Immature natural killer cell (primary cell): ENCODE measurements at regions not wholly inside any gene's neighbourhood (a gene's known extent, or its start where the extent isn't known, plus 50 kb on each side); places are given as distances from the start of the nearest gene placed in this dataset.

ENCODE experiments used
- DNase-seq, 3 donors: peaks; one replicate each; pipeline ENCODE4 v3.0.0; 2022; ENCODE audit warnings: mixed read lengths in 1 of 3
- H3K27ac Mint-ChIP-seq, 6 donors: one replicate each; pipeline ENCODE4 v1.8.0; 2020; ENCODE audit warnings: mixed read lengths in 6 of 6, mild to moderate bottlenecking in 5 of 6, inconsistent platforms in 4 of 6, moderate library complexity in 3 of 6
- H3K27me3 Mint-ChIP-seq, 3 donors: one replicate each; pipeline ENCODE4 v1.8.0; 2020 to 2021; ENCODE audit warnings: low read depth in 3 of 3, mild to moderate bottlenecking in 3 of 3, mixed read lengths in 3 of 3, moderate library complexity in 3 of 3, inconsistent platforms in 1 of 3
- H3K36me3 Mint-ChIP-seq, 3 donors: one replicate each; pipeline ENCODE4 v1.8.0; 2020; ENCODE audit warnings: mixed read lengths in 3 of 3, inconsistent platforms in 2 of 3, mild to moderate bottlenecking in 2 of 3
- H3K4me1 Mint-ChIP-seq, 2 donors: one replicate each; pipeline ENCODE4 v1.8.0; 2020; ENCODE audit warnings: inconsistent platforms in 2 of 2, mild to moderate bottlenecking in 2 of 2, mixed read lengths in 2 of 2, moderate library complexity in 1 of 2
- H3K4me3 Mint-ChIP-seq, 5 donors: one replicate each; pipeline ENCODE4 v1.8.0; 2020; ENCODE audit warnings: mild to moderate bottlenecking in 5 of 5, mixed read lengths in 5 of 5, inconsistent platforms in 3 of 5, moderate library complexity in 3 of 5
- H3K9me3 Mint-ChIP-seq, 6 donors: one replicate each; pipeline ENCODE4 v1.8.0; 2020; ENCODE audit warnings: mild to moderate bottlenecking in 6 of 6, mixed read lengths in 6 of 6, inconsistent platforms in 4 of 6, moderate library complexity in 3 of 6

DNA sequence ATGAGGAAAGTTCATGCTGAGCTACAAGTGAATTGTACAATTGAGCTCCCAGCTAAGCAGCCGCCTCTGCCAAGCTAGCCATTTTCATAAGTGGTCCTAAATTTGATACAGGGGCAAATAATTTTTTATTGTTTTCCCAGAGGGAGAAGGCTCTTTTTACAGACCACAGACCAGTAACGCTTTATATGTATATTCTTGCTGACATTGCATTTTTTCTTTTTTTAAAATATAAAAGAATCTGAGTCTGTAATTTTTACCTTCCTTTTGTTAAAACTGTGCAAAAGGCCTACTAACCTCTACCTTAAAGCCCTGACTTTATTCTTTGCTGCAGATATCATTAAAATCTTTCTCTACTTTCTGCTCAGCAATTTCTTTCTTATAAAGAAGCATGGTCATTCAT, 501.2 kb upstream of the INTU start:
- Mint-ChIP-seq H3K27ac (no peak overlapping the region), H3K36me3 (no peaks in the 10 kb centered on the region), H3K27me3 (no peaks in the 10 kb centered on the region), H3K4me3 (no peak overlapping the region), H3K9me3 (peaks cover 4 to 11% (median 10%) of the 10 kb centered on the region in 6 donors), H3K4me1 (no peaks in the 10 kb centered on the region)
- DNase-seq = no peak

GRCh38 chr4:127134490-127134889, 498.3 kb upstream of the INTU start:
- H3K36me3 Mint-ChIP-seq = no peaks in the 10 kb centered on the region
- H3K9me3 Mint-ChIP-seq = peaks cover 1 to 18% (median 8%) of the 10 kb centered on the region in 6 donors
- no peaks in the 10 kb centered on the region for H3K4me1 Mint-ChIP-seq
- no peak for DNase-seq
- no peak overlapping the region for H3K27ac Mint-ChIP-seq
- H3K27me3 Mint-ChIP-seq = no peaks in the 10 kb centered on the region
- no peak overlapping the region for H3K4me3 Mint-ChIP-seq

- no peak for DNase-seq
- no peak overlapping the region for H3K4me3 Mint-ChIP-seq
- H3K9me3 Mint-ChIP-seq = peaks cover 0 to 21% (median 6%) of the 10 kb centered on the region in 6 donors
- no peak overlapping the region for H3K27ac Mint-ChIP-seq
- H3K4me1 Mint-ChIP-seq = no peaks in the 10 kb centered on the region
- no peaks in the 10 kb centered on the region for H3K27me3 Mint-ChIP-seq
- no peaks in the 10 kb centered on the region for H3K36me3 Mint-ChIP-seq
These were observed 494.2 kb upstream of the INTU start for GRCh38 chr4:127138586-127138985.

- Mint-ChIP-seq H3K4me1 (no peaks in the 10 kb centered on the region), H3K36me3 (no peaks in the 10 kb centered on the region), H3K9me3 (peaks cover 0 to 18% (median 6%) of the 10 kb centered on the region in 6 donors)
These were observed 492.9 kb upstream of the INTU start for GRCh38 chr4:127139788-127140286.

DNA sequence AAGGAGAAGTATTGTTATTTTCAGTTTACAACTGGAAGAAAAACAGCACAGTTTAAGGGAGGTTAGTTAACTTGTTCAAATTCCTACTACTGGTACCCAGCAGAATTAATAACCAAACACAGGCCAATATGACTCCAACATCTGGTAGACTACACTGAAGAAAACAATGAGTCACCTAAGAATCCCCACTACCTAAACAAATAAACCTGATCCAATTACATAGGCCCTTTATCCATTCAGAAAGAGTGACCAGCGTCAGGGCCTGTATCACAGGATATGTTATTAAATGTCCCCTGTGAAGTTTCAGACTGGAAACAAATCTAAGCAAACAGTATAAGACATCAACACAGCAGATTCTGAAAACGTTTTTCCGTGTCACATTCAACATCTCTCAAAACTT, 492.5 kb upstream of the INTU start:
- Mint-ChIP-seq H3K27me3 (no peaks in the 10 kb centered on the region), H3K27ac (no peak overlapping the region), H3K36me3 (no peaks in the 10 kb centered on the region), H3K9me3 (peaks cover 0 to 17% (median 6%) of the 10 kb centered on the region in 6 donors), H3K4me1 (no peaks in the 10 kb centered on the region), H3K4me3 (no peak overlapping the region)
- no peak for DNase-seq

More at GRCh38 chr4:127139788-127140286, 492.9 kb upstream of the INTU start:
- H3K27me3 Mint-ChIP-seq = no peaks in the 10 kb centered on the region
- no peak for DNase-seq
- H3K27ac Mint-ChIP-seq = no peak overlapping the region
- H3K4me3 Mint-ChIP-seq = no peak overlapping the region

DNA sequence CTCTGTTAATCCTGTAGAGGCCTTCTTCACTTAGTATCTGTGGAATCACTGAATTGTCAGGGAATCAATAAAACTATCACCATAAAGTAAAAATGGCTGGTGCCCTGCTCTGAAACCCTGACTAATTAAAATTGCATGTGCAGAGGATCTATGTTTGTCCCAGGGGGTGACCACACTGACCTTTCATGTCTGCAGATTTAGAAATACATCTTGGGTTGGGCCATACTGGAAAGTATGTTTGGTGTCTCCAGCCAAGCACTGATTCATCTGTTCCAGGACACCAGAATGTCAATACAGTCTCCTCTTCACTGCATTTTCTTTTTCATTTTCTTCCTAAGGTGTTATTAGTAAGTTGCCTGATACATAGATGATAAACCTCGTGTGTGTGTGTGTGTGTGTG, 490.9 kb upstream of the INTU start:
- peaks cover 0 to 16% (median 6%) of the 10 kb centered on the region in 6 donors for H3K9me3 Mint-ChIP-seq
- H3K27ac Mint-ChIP-seq = no peak overlapping the region
- no peak for DNase-seq
- H3K36me3 Mint-ChIP-seq = no peaks in the 10 kb centered on the region
- no peaks in the 10 kb centered on the region for H3K27me3 Mint-ChIP-seq
- H3K4me3 Mint-ChIP-seq = no peak overlapping the region
- no peaks in the 10 kb centered on the region for H3K4me1 Mint-ChIP-seq

DNA sequence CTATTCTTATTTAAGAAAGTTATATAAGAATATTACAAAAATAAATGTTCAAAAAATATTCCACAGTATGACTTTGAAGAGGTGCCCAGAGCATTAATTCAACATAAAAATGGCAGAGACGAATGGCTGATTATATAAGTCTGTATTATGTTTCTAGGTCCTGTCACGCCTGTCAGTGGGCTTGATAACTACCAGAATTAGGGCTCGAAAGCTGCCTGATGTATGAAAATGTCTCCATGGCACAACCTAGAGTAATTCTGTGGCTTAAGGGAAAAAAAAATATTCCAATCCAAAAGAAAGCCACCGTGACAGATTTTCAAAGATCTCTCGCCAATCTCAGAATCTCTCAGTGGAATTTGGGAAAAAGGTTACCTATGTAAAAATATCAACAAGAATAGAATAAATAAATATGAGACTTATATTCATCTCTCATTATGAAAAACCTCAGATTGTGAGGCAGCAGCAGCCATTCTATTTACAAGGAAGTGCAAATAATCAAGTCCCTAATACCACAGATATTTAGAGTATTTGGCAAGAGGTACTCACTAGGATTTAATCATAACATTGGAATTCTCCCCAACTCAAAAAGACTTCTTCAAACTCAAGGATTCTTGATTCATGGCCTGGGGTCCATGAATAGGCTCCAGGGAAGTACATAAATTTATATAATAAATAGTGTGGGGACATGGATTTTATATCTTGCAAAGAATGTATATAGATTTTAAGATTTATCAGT, 489.1 kb upstream of the INTU start:
- H3K27me3 Mint-ChIP-seq = no peaks in the 10 kb centered on the region
- H3K36me3 Mint-ChIP-seq = no peaks in the 10 kb centered on the region
- H3K4me1 Mint-ChIP-seq = no peaks in the 10 kb centered on the region

GRCh38 chr4:127145006-127145540, 487.7 kb upstream of the INTU start:
- Mint-ChIP-seq H3K4me1 (no peaks in the 10 kb centered on the region), H3K27me3 (no peaks in the 10 kb centered on the region), H3K4me3 (no peak overlapping the region), H3K9me3 (peaks cover 0 to 16% (median 6%) of the 10 kb centered on the region in 6 donors), H3K36me3 (no peaks in the 10 kb centered on the region), H3K27ac (no peak overlapping the region)
- DNase-seq = no peak

More for the DNA sequence above, 489.1 kb upstream of the INTU start:
- no peak for DNase-seq
- Mint-ChIP-seq H3K4me3 (no peak overlapping the region), H3K9me3 (peaks cover 0 to 15% (median 5%) of the 10 kb centered on the region in 6 donors), H3K27ac (no peak overlapping the region)

- Mint-ChIP-seq H3K9me3 (peaks cover 0 to 15% (median 6%) of the 10 kb centered on the region in 6 donors), H3K27ac (no peak overlapping the region), H3K27me3 (no peaks in the 10 kb centered on the region)
These were observed 484.6 kb upstream of the INTU start for GRCh38 chr4:127148165-127148564.

DNA sequence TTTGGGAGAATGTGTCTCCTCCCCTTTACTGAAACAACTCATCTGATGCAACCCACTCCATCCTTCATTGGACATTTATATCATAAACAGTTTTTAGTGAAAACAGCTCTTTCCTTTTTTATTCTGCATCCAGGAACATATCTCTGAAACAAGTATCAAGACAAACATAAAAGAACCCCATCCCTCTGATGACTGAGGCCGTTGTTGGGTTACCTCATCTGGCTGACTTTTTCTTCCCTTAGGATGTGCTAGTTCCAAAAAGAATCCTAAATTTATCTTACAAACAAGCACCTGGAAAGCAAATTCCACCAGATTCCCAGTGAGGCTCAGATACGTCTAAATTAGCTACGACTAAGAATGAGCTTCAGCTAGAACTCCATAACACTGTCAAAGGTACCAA, 483.7 kb upstream of the INTU start:
- Mint-ChIP-seq H3K27me3 (no peaks in the 10 kb centered on the region), H3K27ac (no peak overlapping the region), H3K9me3 (peaks cover 1 to 18% (median 7%) of the 10 kb centered on the region in 6 donors), H3K36me3 (no peaks in the 10 kb centered on the region), H3K4me1 (no peaks in the 10 kb centered on the region), H3K4me3 (no peak overlapping the region)
- DNase-seq = no peak

More at GRCh38 chr4:127148165-127148564, 484.6 kb upstream of the INTU start:
- H3K4me1 Mint-ChIP-seq = no peaks in the 10 kb centered on the region
- no peak for DNase-seq
- H3K36me3 Mint-ChIP-seq = no peaks in the 10 kb centered on the region
- H3K4me3 Mint-ChIP-seq = no peak overlapping the region

- Mint-ChIP-seq H3K9me3 (peaks cover 3 to 21% (median 10%) of the 10 kb centered on the region in 6 donors), H3K4me3 (no peak overlapping the region), H3K4me1 (no peaks in the 10 kb centered on the region), H3K27ac (no peak overlapping the region), H3K36me3 (no peaks in the 10 kb centered on the region), H3K27me3 (no peaks in the 10 kb centered on the region)
- DNase-seq = no peak
These were observed 480.8 kb upstream of the INTU start for GRCh38 chr4:127151941-127152340.

DNA sequence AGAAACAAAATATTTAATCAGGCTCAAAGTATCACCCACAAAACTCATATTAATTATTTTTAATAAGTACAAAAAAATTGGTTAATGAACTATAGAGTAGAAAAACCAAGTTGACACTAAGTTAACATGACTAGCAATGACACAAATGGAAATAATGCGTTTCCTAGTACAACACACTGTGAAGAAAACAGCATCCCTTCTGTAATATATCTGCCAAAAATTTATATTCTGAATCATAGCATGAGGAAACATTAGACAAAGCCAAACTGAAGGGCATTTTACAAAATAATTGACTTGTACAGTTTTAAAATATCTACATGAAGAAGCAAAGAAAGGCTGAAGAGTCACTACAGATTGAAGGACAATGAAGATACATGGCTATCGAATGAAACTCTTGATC, 477.6 kb upstream of the INTU start:
- Mint-ChIP-seq H3K36me3 (no peaks in the 10 kb centered on the region), H3K9me3 (peaks cover 2 to 30% (median 8%) of the 10 kb centered on the region in 6 donors), H3K4me1 (no peaks in the 10 kb centered on the region), H3K4me3 (no peak overlapping the region), H3K27me3 (no peaks in the 10 kb centered on the region), H3K27ac (no peak overlapping the region)
- no peak for DNase-seq

DNA sequence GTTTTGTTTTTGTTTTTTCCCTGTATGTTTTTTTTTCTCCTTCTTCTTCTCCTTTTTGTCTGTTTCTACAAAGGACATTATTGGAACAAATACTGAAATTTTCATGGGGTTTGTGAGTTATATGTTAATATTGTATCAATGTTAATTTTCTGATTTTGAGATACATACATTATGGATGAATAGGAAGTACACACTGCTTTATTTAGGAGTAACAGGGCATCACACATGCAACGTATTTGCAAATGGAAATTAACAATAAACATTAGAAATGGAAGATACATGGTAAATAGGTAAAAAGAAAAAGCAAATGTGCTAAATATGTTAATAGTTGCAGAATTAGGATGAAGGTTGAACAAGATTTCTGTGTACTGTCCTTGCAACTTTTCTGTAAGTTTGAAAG, 477.2 kb upstream of the INTU start:
- peaks cover 2 to 25% (median 8%) of the 10 kb centered on the region in 6 donors for H3K9me3 Mint-ChIP-seq
- no peaks in the 10 kb centered on the region for H3K27me3 Mint-ChIP-seq
- H3K27ac Mint-ChIP-seq = no peak overlapping the region
- no peak for DNase-seq
- H3K4me1 Mint-ChIP-seq = no peaks in the 10 kb centered on the region
- H3K36me3 Mint-ChIP-seq = no peaks in the 10 kb centered on the region
- H3K4me3 Mint-ChIP-seq = no peak overlapping the region

DNA sequence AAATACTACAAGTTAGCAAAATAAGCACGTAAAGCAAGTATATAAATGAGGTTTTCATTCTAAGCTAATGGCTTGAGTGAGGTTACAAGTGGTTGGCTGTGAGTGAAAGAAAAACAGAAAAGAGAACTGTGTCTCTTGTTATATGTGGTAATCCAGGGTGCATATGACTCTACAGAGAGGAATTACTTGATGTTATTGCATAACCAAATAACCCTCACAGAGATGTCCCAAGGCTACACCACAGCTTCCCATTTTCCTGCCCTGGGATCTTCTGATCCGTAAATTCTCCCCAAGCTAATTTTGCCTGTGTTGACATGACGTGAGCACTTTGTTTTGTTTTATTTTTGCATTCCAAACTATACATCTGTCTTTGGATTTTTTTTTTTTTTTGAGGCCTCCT, 470.0 kb upstream of the INTU start:
- H3K27ac Mint-ChIP-seq = no peak overlapping the region
- DNase-seq = no peak
- peaks cover 10 to 36% (median 18%) of the 10 kb centered on the region in 6 donors for H3K9me3 Mint-ChIP-seq
- H3K36me3 Mint-ChIP-seq = peaks cover 0 to 3% (median 0%) of the 10 kb centered on the region in 3 donors
- no peaks in the 10 kb centered on the region for H3K4me1 Mint-ChIP-seq
- H3K27me3 Mint-ChIP-seq = no peaks in the 10 kb centered on the region
- H3K4me3 Mint-ChIP-seq = no peak overlapping the region
